ENCODE measurements at regions not wholly inside any gene's neighbourhood (a gene's known extent, or its start where the extent isn't known, plus 50 kb on each side); places are given as distances from the start of the nearest gene placed in this dataset.
"Not testable (repeated sequence)": the region's sequence is repeated elsewhere in the genome, so short reads cannot be mapped to it uniquely, and the experiment has no call there.

GRCh38 chr12:96085475-96085874 lies 50.1 kb upstream of the LTA4H start:
- DNase-seq: no peak

GRCh38 chr12:96086190-96086589 lies 50.8 kb upstream of the LTA4H start:
- not testable (repeated sequence) for DNase-seq

GRCh38 chr12:96091833-96092232 lies 56.4 kb upstream of the LTA4H start:
- no peak for DNase-seq

- no peak for DNase-seq
Measured at GRCh38 chr12:96093543-96094196, 58.3 kb upstream of the LTA4H start.

- no peak for DNase-seq
Measured at GRCh38 chr12:96094201-96094600, 58.8 kb upstream of the LTA4H start.

GRCh38 chr12:96098631-96099030 lies 63.2 kb upstream of the LTA4H start:
- no peak for DNase-seq

- DNase-seq: no peak
Measured at GRCh38 chr12:96099421-96099820, 64.0 kb upstream of the LTA4H start.

GRCh38 chr12:96099986-96100385 lies 64.6 kb upstream of the LTA4H start:
- peak; percentile 22 for DNase-seq

- no peak for DNase-seq
Measured at GRCh38 chr12:96101806-96102205, 66.4 kb upstream of the LTA4H start.

GRCh38 chr12:96103067-96103644 lies 67.8 kb upstream of the LTA4H start:
- no peak for DNase-seq

GRCh38 chr12:96104566-96104965 lies 69.2 kb upstream of the LTA4H start:
- peak; percentile 54 for DNase-seq

GRCh38 chr12:96106137-96106536 lies 70.8 kb upstream of the LTA4H start:
- DNase-seq: no peak

GRCh38 chr12:96107236-96107635 lies 71.8 kb upstream of the LTA4H start:
- DNase-seq: no peak

- DNase-seq: peak; percentile 64
Measured at GRCh38 chr12:96108321-96108720, 72.9 kb upstream of the LTA4H start.

- not testable (repeated sequence) for DNase-seq
Measured at GRCh38 chr12:96108941-96109340, 73.6 kb upstream of the LTA4H start.

GRCh38 chr12:96112733-96113132 lies 77.3 kb upstream of the LTA4H start:
- DNase-seq: no peak

- peak; percentile 41 for DNase-seq
Measured at GRCh38 chr12:96117460-96117859, 76.7 kb upstream of the ELK3 start.

GRCh38 chr12:96120359-96121100 lies 73.6 kb upstream of the ELK3 start:
- peak; percentile 98 for DNase-seq

- DNase-seq: peak; percentile 99
Measured at GRCh38 chr12:96121271-96121711, 72.9 kb upstream of the ELK3 start.

GRCh38 chr12:96128292-96128691 lies 65.9 kb upstream of the ELK3 start:
- DNase-seq: not testable (repeated sequence)

GRCh38 chr12:96130396-96131059 lies 63.6 kb upstream of the ELK3 start:
- DNase-seq: no peak

- DNase-seq: no peak
Measured at GRCh38 chr12:96131230-96131788, 62.9 kb upstream of the ELK3 start.

- peak; percentile 5 for DNase-seq
Measured at GRCh38 chr12:96132819-96133218, 61.4 kb upstream of the ELK3 start.
